Activated CD4-positive, alpha-beta T cell treated with anti-CD3 and anti-CD28 coated beads for 48 hours (primary cell): ENCODE measurements at regions not wholly inside any gene's neighbourhood (a gene's known extent, or its start where the extent isn't known, plus 50 kb on each side); places are given as distances from the start of the nearest gene placed in this dataset.

Source experiments
- DNase-seq: peaks from one replicate; pipeline ENCODE4 v3.0.0-alpha.2; 2020

GRCh38 chr13:33373624-33374023 is 88.1 kb upstream of the STARD13 start:
- DNase-seq, result no peak

GRCh38 chr13:33375421-33375820 is 89.9 kb upstream of the STARD13 start:
- DNase-seq, result no peak

- no peak for DNase-seq
These were observed 90.7 kb upstream of the STARD13 start for GRCh38 chr13:33376212-33376611.

GRCh38 chr13:33377411-33377810 is 91.9 kb upstream of the STARD13 start:
- no peak for DNase-seq

GRCh38 chr13:33377825-33378224 is 92.3 kb upstream of the STARD13 start:
- no peak for DNase-seq

GRCh38 chr13:33379608-33380007 is 94.1 kb upstream of the STARD13 start:
- DNase-seq, result no peak

- DNase-seq, result no peak
These were observed 95.0 kb upstream of the STARD13 start for GRCh38 chr13:33380487-33381079.

- DNase-seq, result no peak
These were observed 95.6 kb upstream of the STARD13 start for GRCh38 chr13:33381180-33381579.

GRCh38 chr13:33381906-33382305 is 96.4 kb upstream of the STARD13 start:
- DNase-seq, result no peak

GRCh38 chr13:33383724-33384577 is 98.4 kb upstream of the STARD13 start:
- no peak for DNase-seq

- DNase-seq, result no peak
These were observed 102.9 kb upstream of the STARD13 start for GRCh38 chr13:33388286-33388998.

GRCh38 chr13:33392794-33393405 is 107.3 kb upstream of the STARD13 start:
- no peak for DNase-seq

- DNase-seq, result no peak
These were observed 108.9 kb upstream of the STARD13 start for GRCh38 chr13:33394294-33394932.

- no peak for DNase-seq
These were observed 115.7 kb upstream of the STARD13 start for GRCh38 chr13:33401238-33401637.

GRCh38 chr13:33402975-33403374 is 117.4 kb upstream of the STARD13 start:
- no peak for DNase-seq

GRCh38 chr13:33403807-33404362 is 118.3 kb upstream of the STARD13 start:
- DNase-seq, result no peak

GRCh38 chr13:33405371-33405770 is 119.8 kb upstream of the STARD13 start:
- DNase-seq, result no peak

GRCh38 chr13:33409673-33410510 is 124.3 kb upstream of the STARD13 start:
- no peak for DNase-seq

- no peak for DNase-seq
These were observed 125.1 kb upstream of the STARD13 start for GRCh38 chr13:33410619-33411018.

- no peak for DNase-seq
These were observed 125.8 kb upstream of the STARD13 start for GRCh38 chr13:33411312-33411711.

- no peak for DNase-seq
These were observed 130.3 kb upstream of the STARD13 start for GRCh38 chr13:33415822-33416221.
